ENCODE measurements at regions not wholly inside any gene's neighbourhood (a gene's known extent, or its start where the extent isn't known, plus 50 kb on each side); places are given as distances from the start of the nearest gene placed in this dataset.

GRCh38 chr2:234858790-234859329 lies 93.0 kb upstream of the SH3BP4 start:
- no peak overlapping the region for H3K4me2 ChIP-seq (ENCODE audit: insufficient read depth, low read length)
- H3K79me2 ChIP-seq (ENCODE audit: insufficient read depth, low read length) = no peaks in the 10 kb centered on the region
- no peak overlapping the region for H3K4me3 ChIP-seq (ENCODE audit: low read depth in 1 of 2, low read length in 2 of 2)
- TF ChIP-seq CTCF (IDR thresholded peaks at IDR 0.05; ENCODE audit: borderline replicate concordance, extremely low read depth, low read length, poor library complexity, severe bottlenecking) = no peak
- no peaks in the 10 kb centered on the region for H4K20me1 ChIP-seq (ENCODE audit: insufficient read depth, low read length)
- no peak overlapping the region for H2AFZ ChIP-seq (ENCODE audit: low read depth, low read length)
- peaks cover 21% of the 10 kb centered on the region for H3K27me3 ChIP-seq (ENCODE audit: insufficient read depth, low read length, poor library complexity)
- H3K4me1 ChIP-seq (ENCODE audit: insufficient read depth, low read length) = no peaks in the 10 kb centered on the region
- DNase-seq (no peak), ATAC-seq (ENCODE audit: insufficient read depth, low read depth) (no peak)
- H3K9me3 ChIP-seq (ENCODE audit: insufficient read depth, low read length, severe bottlenecking) = no peaks in the 10 kb centered on the region
- no peaks in the 10 kb centered on the region for H3K36me3 ChIP-seq (ENCODE audit: insufficient read depth, low read length)
- H3K27ac ChIP-seq (ENCODE audit: low read length) = no peak overlapping the region
- H3K9ac ChIP-seq (ENCODE audit: low read depth, low read length) = no peak overlapping the region

GRCh38 chr2:234858145-234858544 lies 93.7 kb upstream of the SH3BP4 start:
- ATAC-seq (ENCODE audit: insufficient read depth, low read depth) = no peak
- Histone ChIP-seq H3K9me3 (ENCODE audit: insufficient read depth, low read length, severe bottlenecking) (no peaks in the 10 kb centered on the region), H3K79me2 (ENCODE audit: insufficient read depth, low read length) (no peaks in the 10 kb centered on the region), H3K27ac (ENCODE audit: low read length) (no peak overlapping the region), H4K20me1 (ENCODE audit: insufficient read depth, low read length) (no peaks in the 10 kb centered on the region), H3K9ac (ENCODE audit: low read depth, low read length) (no peak overlapping the region), H3K36me3 (ENCODE audit: insufficient read depth, low read length) (no peaks in the 10 kb centered on the region), H3K4me3 (ENCODE audit: low read depth in 1 of 2, low read length in 2 of 2) (no peak overlapping the region), H3K27me3 (ENCODE audit: insufficient read depth, low read length, poor library complexity) (peaks cover 21% of the 10 kb centered on the region), H3K4me1 (ENCODE audit: insufficient read depth, low read length) (no peaks in the 10 kb centered on the region), H2AFZ (ENCODE audit: low read depth, low read length) (no peak overlapping the region), H3K4me2 (ENCODE audit: insufficient read depth, low read length) (no peak overlapping the region)
- TF ChIP-seq EZH2 (IDR thresholded peaks at IDR 0.05; ENCODE audit: borderline replicate concordance, low read depth, low read length, severe bottlenecking) (no peak), CTCF (IDR thresholded peaks at IDR 0.05; ENCODE audit: borderline replicate concordance, extremely low read depth, low read length, poor library complexity, severe bottlenecking) (no peak)
- no peak for DNase-seq

GRCh38 chr2:234853729-234854128 lies 98.1 kb upstream of the SH3BP4 start:
- Histone ChIP-seq H3K4me3 (ENCODE audit: low read depth in 1 of 2, low read length in 2 of 2) (no peak overlapping the region), H4K20me1 (ENCODE audit: insufficient read depth, low read length) (no peaks in the 10 kb centered on the region), H3K27ac (ENCODE audit: low read length) (no peak overlapping the region), H3K4me2 (ENCODE audit: insufficient read depth, low read length) (no peak overlapping the region), H3K79me2 (ENCODE audit: insufficient read depth, low read length) (no peaks in the 10 kb centered on the region), H3K4me1 (ENCODE audit: insufficient read depth, low read length) (no peaks in the 10 kb centered on the region), H3K27me3 (ENCODE audit: insufficient read depth, low read length, poor library complexity) (peaks cover 6% of the 10 kb centered on the region), H3K9ac (ENCODE audit: low read depth, low read length) (no peak overlapping the region), H3K36me3 (ENCODE audit: insufficient read depth, low read length) (no peaks in the 10 kb centered on the region), H2AFZ (ENCODE audit: low read depth, low read length) (no peak overlapping the region), H3K9me3 (ENCODE audit: insufficient read depth, low read length, severe bottlenecking) (no peaks in the 10 kb centered on the region)
- ATAC-seq (ENCODE audit: insufficient read depth, low read depth) = no peak
- DNase-seq = no peak
- TF ChIP-seq EZH2 (IDR thresholded peaks at IDR 0.05; ENCODE audit: borderline replicate concordance, low read depth, low read length, severe bottlenecking) = no peak
- no peak for TF ChIP-seq CTCF (IDR thresholded peaks at IDR 0.05; ENCODE audit: borderline replicate concordance, extremely low read depth, low read length, poor library complexity, severe bottlenecking)

- H3K9ac ChIP-seq (ENCODE audit: low read depth, low read length) = no peak overlapping the region
- no peak for TF ChIP-seq CTCF (IDR thresholded peaks at IDR 0.05; ENCODE audit: borderline replicate concordance, extremely low read depth, low read length, poor library complexity, severe bottlenecking)
- TF ChIP-seq EZH2 (IDR thresholded peaks at IDR 0.05; ENCODE audit: borderline replicate concordance, low read depth, low read length, severe bottlenecking) = no peak
- no peak for ATAC-seq (ENCODE audit: insufficient read depth, low read depth)
- no peak overlapping the region for H3K4me3 ChIP-seq (ENCODE audit: low read depth in 1 of 2, low read length in 2 of 2)
- H3K4me1 ChIP-seq (ENCODE audit: insufficient read depth, low read length) = no peaks in the 10 kb centered on the region
- peaks cover 6% of the 10 kb centered on the region for H3K27me3 ChIP-seq (ENCODE audit: insufficient read depth, low read length, poor library complexity)
- no peaks in the 10 kb centered on the region for H3K79me2 ChIP-seq (ENCODE audit: insufficient read depth, low read length)
- H3K9me3 ChIP-seq (ENCODE audit: insufficient read depth, low read length, severe bottlenecking) = no peaks in the 10 kb centered on the region
- no peak for DNase-seq
- H3K36me3 ChIP-seq (ENCODE audit: insufficient read depth, low read length) = no peaks in the 10 kb centered on the region
- no peak overlapping the region for H3K27ac ChIP-seq (ENCODE audit: low read length)
- H3K4me2 ChIP-seq (ENCODE audit: insufficient read depth, low read length) = no peak overlapping the region
- H2AFZ ChIP-seq (ENCODE audit: low read depth, low read length) = no peak overlapping the region
- no peaks in the 10 kb centered on the region for H4K20me1 ChIP-seq (ENCODE audit: insufficient read depth, low read length)
Observed at GRCh38 chr2:234852941-234853340, 98.9 kb upstream of the SH3BP4 start.

Data from DND-41 (cell line).